OCI-LY3 (cell line): ENCODE measurements at regions not wholly inside any gene's neighbourhood (a gene's known extent, or its start where the extent isn't known, plus 50 kb on each side); places are given as distances from the start of the nearest gene placed in this dataset.

Source experiments
- H2AFZ ChIP-seq: fragments of 200-600, 300-600 bp; shearing (Covaris generic); 2 replicates; pipeline ENCODE4 v1.6.0; 2014; ENCODE audit warnings: antibody characterized with exemption, low read depth, low read length
- H3K27ac ChIP-seq: fragments of 200-600, 300-600 bp; sonication (generic); 2 replicates; pipeline ENCODE4 v1.5.1; 2014; ENCODE audit warnings: mild to moderate bottlenecking, low read length, moderate library complexity, mixed read lengths
- H3K27me3 ChIP-seq: fragments of 200-600, 300-600 bp; sonication (generic); 2 replicates; pipeline ENCODE4 v1.6.1; 2014; ENCODE audit warnings: low read depth, low read length, mixed read lengths
- H3K36me3 ChIP-seq: fragments of 200-600, 300-600 bp; sonication (generic); replicated peaks from 2 replicates; pipeline ENCODE3; 2014; ENCODE audit warnings: low read depth, low read length, mixed read lengths
- H3K4me1 ChIP-seq: fragments of 300-600, 200-600 bp; sonication (generic); 2 replicates; pipeline ENCODE4 v1.6.1; 2014; ENCODE audit warnings: low read length, mixed read lengths
- H3K4me2 ChIP-seq: fragments of 200-600, 300-600 bp; sonication (generic); 2 replicates; pipeline ENCODE4 v1.6.1; 2014; ENCODE audit warnings: low read length, mixed read lengths
- H3K4me3 ChIP-seq: fragments of 300-600, 200-600 bp; sonication (generic); 2 replicates; pipeline ENCODE4 v1.5.1; 2014; ENCODE audit warnings: antibody characterized with exemption, mild to moderate bottlenecking, low read length, moderate library complexity
- H3K79me2 ChIP-seq: fragments of 300-600, 200-600 bp; shearing (Covaris generic); 2 replicates; pipeline ENCODE4 v1.6.1; 2014; ENCODE audit warnings: mild to moderate bottlenecking, low read length, mixed read lengths
- H3K9ac ChIP-seq: fragments of 300-600, 200-600 bp; shearing (Covaris generic); 2 replicates; pipeline ENCODE4 v1.6.0; 2014; ENCODE audit warnings: mild to moderate bottlenecking, low read length, moderate library complexity
- H3K9me3 ChIP-seq: fragments of 200-600, 300-600 bp; shearing (Covaris generic); 2 replicates; pipeline ENCODE4 v1.6.1; 2014; ENCODE audit warnings: low read length, mixed read lengths; ENCODE audit not compliant: insufficient read depth
- H4K20me1 ChIP-seq: fragments of 200-600, 300-600 bp; sonication (generic); 2 replicates; pipeline ENCODE4 v1.6.1; 2016; ENCODE audit warnings: low read length, mixed read lengths; ENCODE audit not compliant: insufficient read depth
- EZH2phosphoT487 ChIP-seq: fragments of 200-600 bp; shearing (Covaris generic); IDR thresholded peaks from 2 replicates; pipeline ENCODE4 v1.6.1; 2018; ENCODE audit warnings: antibody characterized with exemption, mixed run types, low read depth
- TF ChIP-seq, protein P1 (sequence below): fragments of 200-600, 300-600 bp; sonication (generic); IDR thresholded peaks from 2 replicates; pipeline ENCODE4 v1.5.1; 2014; ENCODE audit warnings: antibody characterized with exemption, low read length, low read depth

DNA sequence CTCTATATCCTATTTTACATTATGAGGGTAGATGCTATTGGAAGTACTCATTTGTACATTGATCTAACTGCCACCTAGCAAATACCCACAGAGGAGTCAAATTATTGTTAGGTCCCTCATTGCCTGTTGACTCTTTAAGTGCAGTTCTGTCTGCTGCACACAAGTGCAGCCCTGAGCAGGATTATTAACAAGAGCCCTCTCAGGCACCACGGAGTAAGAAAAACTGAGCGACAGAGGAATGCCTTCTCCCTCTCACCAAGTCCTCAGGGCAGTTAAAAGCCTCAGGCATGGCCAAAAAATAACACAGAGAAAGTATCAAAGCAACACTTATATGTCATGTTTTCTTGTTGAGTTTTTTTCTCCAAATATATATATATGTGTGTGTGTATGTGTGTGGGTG, 340.0 kb upstream of the NRG3 start:
- Histone ChIP-seq H3K9me3 (no peaks in the 10 kb centered on the region), H4K20me1 (no peaks in the 10 kb centered on the region), H3K36me3 (no peaks in the 10 kb centered on the region), H2AFZ (no peak overlapping the region), H3K4me1 (no peaks in the 10 kb centered on the region), H3K4me2 (no peak overlapping the region), H3K4me3 (no peak overlapping the region), H3K27me3 (no peaks in the 10 kb centered on the region), H3K79me2 (no peaks in the 10 kb centered on the region), H3K9ac (no peak overlapping the region), H3K27ac (no peak overlapping the region)
- no peak for TF ChIP-seq EZH2phosphoT487
- TF ChIP-seq, protein P1, sequence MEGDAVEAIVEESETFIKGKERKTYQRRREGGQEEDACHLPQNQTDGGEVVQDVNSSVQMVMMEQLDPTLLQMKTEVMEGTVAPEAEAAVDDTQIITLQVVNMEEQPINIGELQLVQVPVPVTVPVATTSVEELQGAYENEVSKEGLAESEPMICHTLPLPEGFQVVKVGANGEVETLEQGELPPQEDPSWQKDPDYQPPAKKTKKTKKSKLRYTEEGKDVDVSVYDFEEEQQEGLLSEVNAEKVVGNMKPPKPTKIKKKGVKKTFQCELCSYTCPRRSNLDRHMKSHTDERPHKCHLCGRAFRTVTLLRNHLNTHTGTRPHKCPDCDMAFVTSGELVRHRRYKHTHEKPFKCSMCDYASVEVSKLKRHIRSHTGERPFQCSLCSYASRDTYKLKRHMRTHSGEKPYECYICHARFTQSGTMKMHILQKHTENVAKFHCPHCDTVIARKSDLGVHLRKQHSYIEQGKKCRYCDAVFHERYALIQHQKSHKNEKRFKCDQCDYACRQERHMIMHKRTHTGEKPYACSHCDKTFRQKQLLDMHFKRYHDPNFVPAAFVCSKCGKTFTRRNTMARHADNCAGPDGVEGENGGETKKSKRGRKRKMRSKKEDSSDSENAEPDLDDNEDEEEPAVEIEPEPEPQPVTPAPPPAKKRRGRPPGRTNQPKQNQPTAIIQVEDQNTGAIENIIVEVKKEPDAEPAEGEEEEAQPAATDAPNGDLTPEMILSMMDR: no peak

DNA sequence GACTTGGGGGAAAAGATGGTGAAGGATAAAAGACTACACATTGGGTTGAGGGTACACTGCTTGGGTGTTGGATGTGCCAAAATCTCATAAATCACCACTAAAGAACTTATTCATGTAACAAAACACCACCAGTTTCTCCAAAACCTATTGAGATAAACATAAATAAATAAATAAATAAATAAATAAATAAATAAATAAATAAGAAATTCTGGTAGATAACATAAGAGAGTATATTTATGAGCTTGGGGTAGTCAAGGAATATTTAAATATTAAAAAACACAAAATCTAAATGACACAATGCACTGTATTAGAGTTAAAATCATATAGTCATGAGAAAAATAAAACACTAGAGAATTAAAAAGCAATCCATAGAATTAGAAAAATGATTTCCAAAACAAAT, 333.5 kb upstream of the NRG3 start:
- Histone ChIP-seq H3K27ac (no peak overlapping the region), H3K79me2 (no peaks in the 10 kb centered on the region), H3K4me1 (no peaks in the 10 kb centered on the region), H2AFZ (no peak overlapping the region), H3K9me3 (no peaks in the 10 kb centered on the region), H4K20me1 (no peaks in the 10 kb centered on the region), H3K27me3 (no peaks in the 10 kb centered on the region), H3K36me3 (no peaks in the 10 kb centered on the region), H3K9ac (no peak overlapping the region), H3K4me3 (no peak overlapping the region), H3K4me2 (no peak overlapping the region)
- TF ChIP-seq, protein P1: no peak
- no peak for TF ChIP-seq EZH2phosphoT487

DNA sequence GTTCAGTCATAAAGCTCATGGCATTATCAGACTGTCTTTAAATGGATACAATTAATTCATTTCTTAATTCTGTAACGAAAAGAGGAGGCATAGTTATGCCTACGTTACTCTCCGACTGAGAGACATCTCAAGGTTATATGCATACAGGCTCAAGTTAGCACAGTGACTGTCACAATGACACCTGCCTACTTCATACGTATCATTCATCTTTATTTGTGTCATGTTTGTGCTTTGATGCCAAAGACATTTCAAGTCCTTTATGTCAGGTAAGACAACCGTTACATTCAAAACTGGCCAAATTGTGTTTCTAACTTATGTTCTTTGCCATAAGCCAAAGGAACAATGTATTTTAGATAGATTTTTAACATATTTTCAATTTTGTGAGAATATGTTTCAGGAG, 328.8 kb upstream of the NRG3 start:
- Histone ChIP-seq H3K79me2 (no peaks in the 10 kb centered on the region), H3K9ac (no peak overlapping the region), H4K20me1 (no peaks in the 10 kb centered on the region), H3K9me3 (no peaks in the 10 kb centered on the region), H3K27ac (no peak overlapping the region), H3K27me3 (no peaks in the 10 kb centered on the region), H3K4me2 (no peak overlapping the region), H2AFZ (no peak overlapping the region), H3K4me1 (no peaks in the 10 kb centered on the region), H3K36me3 (no peaks in the 10 kb centered on the region), H3K4me3 (no peak overlapping the region)
- no peak for TF ChIP-seq EZH2phosphoT487
- TF ChIP-seq, protein P1: no peak

DNA sequence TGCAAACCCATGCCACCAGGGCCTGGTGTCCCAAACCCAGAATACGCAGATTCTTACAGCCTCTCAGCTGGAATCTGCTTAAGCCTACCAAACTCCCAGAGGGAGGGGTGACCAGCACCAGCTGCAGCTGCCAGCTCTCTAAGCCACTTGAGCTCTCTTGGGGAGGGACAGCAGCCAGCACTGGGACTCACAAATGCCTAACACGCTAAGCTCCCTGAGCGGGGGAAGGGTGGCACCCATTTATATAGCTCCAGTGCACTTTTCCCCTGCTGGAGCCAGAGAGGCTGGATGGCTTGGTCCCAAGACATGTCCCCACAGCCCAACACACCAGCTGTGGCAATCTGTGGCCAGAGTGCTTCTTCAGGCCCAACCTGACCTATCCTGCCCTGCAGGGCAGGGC, 326.8 kb upstream of the NRG3 start:
- TF ChIP-seq EZH2phosphoT487: no peak
- TF ChIP-seq, protein P1: no peak
- H3K9ac ChIP-seq: no peak overlapping the region
- no peaks in the 10 kb centered on the region for H3K36me3 ChIP-seq

More for the DNA sequence above, 326.8 kb upstream of the NRG3 start:
- no peaks in the 10 kb centered on the region for H3K79me2 ChIP-seq
- H3K4me3 ChIP-seq: no peak overlapping the region
- no peak overlapping the region for H3K27ac ChIP-seq
- H2AFZ ChIP-seq: no peak overlapping the region
- no peak overlapping the region for H3K4me2 ChIP-seq
- H3K9me3 ChIP-seq: no peaks in the 10 kb centered on the region
- H3K27me3 ChIP-seq: no peaks in the 10 kb centered on the region
- H3K4me1 ChIP-seq: no peaks in the 10 kb centered on the region
- no peaks in the 10 kb centered on the region for H4K20me1 ChIP-seq
